ENCODE measurements at regions not wholly inside any gene's neighbourhood (a gene's known extent, or its start where the extent isn't known, plus 50 kb on each side); places are given as distances from the start of the nearest gene placed in this dataset.
A peak's percentile ranks its signal among the peaks of the same experiment; 100 is the strongest.

DNA sequence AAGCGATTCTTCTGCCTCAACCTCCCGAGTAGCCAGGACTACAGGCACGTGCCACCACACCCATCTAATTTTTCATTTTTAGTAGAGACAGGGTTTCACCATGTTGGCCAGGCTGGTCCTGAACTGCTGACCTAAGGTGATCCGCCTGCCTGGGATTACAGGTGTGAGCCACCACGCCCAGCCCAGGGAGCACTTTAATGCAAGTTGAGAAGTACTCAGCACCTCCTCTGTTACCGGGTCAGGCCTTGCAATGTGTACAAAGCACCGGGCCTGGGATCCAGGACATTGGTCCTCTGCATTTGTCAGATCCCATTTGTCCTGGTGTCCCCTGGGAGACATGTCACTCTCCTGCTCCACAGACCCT is 143.6 kb downstream of the TOMM20 start:
- no peak overlapping the region for H3K4me2 ChIP-seq (ENCODE audit: insufficient read depth, insufficient read length, low read length)
- WGBS (ENCODE audit: extremely low coverage, insufficient read length, low lambda C conversion rate): no CpG with 5 or more reads among the region's 7 CpGs

More for the DNA sequence above, 143.6 kb downstream of the TOMM20 start:
- H3K27me3 Mint-ChIP-seq (ENCODE audit: low read depth): no peaks in the 10 kb centered on the region; the same call in 1 of the 2 replicates
- H3K27me3 ChIP-seq (ENCODE audit: insufficient read depth, low read length): no peaks in the 10 kb centered on the region
- H3K36me3 Mint-ChIP-seq (ENCODE audit: insufficient read depth in 1 of 3, low read depth in 3 of 3): no peaks in the 10 kb centered on the region
- peaks cover 0 to 4% of the 10 kb centered on the region in 2 experiments; a peak in 1 of 5 replicates for H3K9me3 Mint-ChIP-seq
- H4K8ac ChIP-seq (replicated peaks; ENCODE audit: insufficient read length, low read depth, low read length): no peak overlapping the region
- no peak overlapping the region for H3K4ac ChIP-seq (ENCODE audit: low read depth, low read length)
- no peak overlapping the region for H3K14ac ChIP-seq (ENCODE audit: insufficient read depth, low read length)
- peaks cover 4% of the 10 kb centered on the region; the same call in 1 of the 2 replicates for H3K4me1 ChIP-seq (ENCODE audit: insufficient read depth, low read length)
- no peak overlapping the region for H2BK12ac ChIP-seq (ENCODE audit: insufficient read length, low read depth, low read length)
- no peak overlapping the region for H2BK15ac ChIP-seq (ENCODE audit: low read depth, low read length)
- H2AK5ac ChIP-seq (ENCODE audit: insufficient read length, low read length): no peak overlapping the region
- no peaks in the 10 kb centered on the region for H3K79me2 ChIP-seq (ENCODE audit: insufficient read depth, low read length)
- no peak overlapping the region for H3K18ac ChIP-seq (ENCODE audit: insufficient read length, low read depth, low read length)
- no peak overlapping the region for H3K9ac ChIP-seq (ENCODE audit: extremely low read depth, insufficient read length, low read length)
- no peak overlapping the region for H3K4me3 Mint-ChIP-seq
- peaks cover 31 to 33% of the 10 kb centered on the region in 2 experiments for H3K4me1 Mint-ChIP-seq
- H3K79me1 ChIP-seq (ENCODE audit: insufficient read depth, low read depth, low read length, poor library complexity, severe bottlenecking): no peaks in the 10 kb centered on the region
- H2BK120ac ChIP-seq (ENCODE audit: low read depth, low read length, poor library complexity, severe bottlenecking): no peak overlapping the region
- H3K27ac Mint-ChIP-seq: 0 out of 7 replicates have a peak overlapping the region, but pooled peaks of 1 of the 3 experiments have one; percentile 18
- no peak for DNase-seq
- no peak overlapping the region for H3T11ph ChIP-seq (ENCODE audit: low read length)
- H2BK20ac ChIP-seq (ENCODE audit: low read depth, low read length, poor library complexity, severe bottlenecking): no peak overlapping the region
- H3K23me2 ChIP-seq (ENCODE audit: insufficient read length, low read depth, low read length, poor library complexity, severe bottlenecking): no peaks in the 10 kb centered on the region
- no peaks in the 10 kb centered on the region for H4K20me1 ChIP-seq (ENCODE audit: control insufficient read depth, insufficient read depth, insufficient read length)
- H3K56ac ChIP-seq (ENCODE audit: insufficient read length, low read depth, low read length): no peak overlapping the region
- no peak overlapping the region for H4K91ac ChIP-seq (ENCODE audit: insufficient read length, low read depth, low read length)
- H3K23ac ChIP-seq (ENCODE audit: insufficient read length, low read depth, low read length): no peak overlapping the region
- H3K9me3 ChIP-seq (ENCODE audit: control insufficient read depth, low read depth, low read length): no peaks in the 10 kb centered on the region
- H2BK5ac ChIP-seq (ENCODE audit: insufficient read length, low read length): no peak overlapping the region
- no peak overlapping the region for H2AFZ ChIP-seq (ENCODE audit: low read length)
- H3K27ac ChIP-seq (ENCODE audit: insufficient read length, low read depth, low read length): no peak overlapping the region
- TF ChIP-seq, protein P1, sequence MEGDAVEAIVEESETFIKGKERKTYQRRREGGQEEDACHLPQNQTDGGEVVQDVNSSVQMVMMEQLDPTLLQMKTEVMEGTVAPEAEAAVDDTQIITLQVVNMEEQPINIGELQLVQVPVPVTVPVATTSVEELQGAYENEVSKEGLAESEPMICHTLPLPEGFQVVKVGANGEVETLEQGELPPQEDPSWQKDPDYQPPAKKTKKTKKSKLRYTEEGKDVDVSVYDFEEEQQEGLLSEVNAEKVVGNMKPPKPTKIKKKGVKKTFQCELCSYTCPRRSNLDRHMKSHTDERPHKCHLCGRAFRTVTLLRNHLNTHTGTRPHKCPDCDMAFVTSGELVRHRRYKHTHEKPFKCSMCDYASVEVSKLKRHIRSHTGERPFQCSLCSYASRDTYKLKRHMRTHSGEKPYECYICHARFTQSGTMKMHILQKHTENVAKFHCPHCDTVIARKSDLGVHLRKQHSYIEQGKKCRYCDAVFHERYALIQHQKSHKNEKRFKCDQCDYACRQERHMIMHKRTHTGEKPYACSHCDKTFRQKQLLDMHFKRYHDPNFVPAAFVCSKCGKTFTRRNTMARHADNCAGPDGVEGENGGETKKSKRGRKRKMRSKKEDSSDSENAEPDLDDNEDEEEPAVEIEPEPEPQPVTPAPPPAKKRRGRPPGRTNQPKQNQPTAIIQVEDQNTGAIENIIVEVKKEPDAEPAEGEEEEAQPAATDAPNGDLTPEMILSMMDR (conservative IDR thresholded peaks at IDR 0.05): no peak
- H4K5ac ChIP-seq (ENCODE audit: insufficient read length, low read depth, low read length): no peak overlapping the region

All from H9 (cell line).